ENCODE measurements at regions not wholly inside any gene's neighbourhood (a gene's known extent, or its start where the extent isn't known, plus 50 kb on each side); places are given as distances from the start of the nearest gene placed in this dataset.

GRCh38 chr9:1732670-1733069 lies 282.5 kb upstream of the SMARCA2 start:
- TF ChIP-seq EZH2phosphoT487 (IDR thresholded peaks at IDR 0.05; ENCODE audit: borderline replicate concordance) (no peak), MAX (IDR thresholded peaks at IDR 0.05) (no peak), CTCF (IDR thresholded peaks at IDR 0.05 in 2 of 3, conservative IDR thresholded peaks at IDR 0.05 in 1 of 3; ENCODE audit: borderline replicate concordance in 1 of 3, insufficient read depth in 1 of 3, low read depth in 2 of 3, low read length in 2 of 3) (peak in 2 of 3 experiments; percentile 25 to 39; a peak in 2 of 6 replicates), ZFX (IDR thresholded peaks at IDR 0.05) (no peak)

All from HCT116 (cell line).